AML-193 (cell line): ENCODE measurements at regions not wholly inside any gene's neighbourhood (a gene's known extent, or its start where the extent isn't known, plus 50 kb on each side); places are given as distances from the start of the nearest gene placed in this dataset.

ENCODE experiments used
- DNase-seq, 2 experiments: peaks; one replicate each; lab custom pipeline; 2025; lab: John Stamatoyannopoulos, UW

- no peak for DNase-seq
Observed at GRCh38 chr4:140316799-140317198, 56.6 kb upstream of the SCOC start.

GRCh38 chr4:140315970-140316369 is 57.5 kb upstream of the SCOC start:
- DNase-seq, result no peak

- no peak for DNase-seq
Observed at GRCh38 chr4:140315438-140315837, 58.0 kb upstream of the SCOC start.

DNA sequence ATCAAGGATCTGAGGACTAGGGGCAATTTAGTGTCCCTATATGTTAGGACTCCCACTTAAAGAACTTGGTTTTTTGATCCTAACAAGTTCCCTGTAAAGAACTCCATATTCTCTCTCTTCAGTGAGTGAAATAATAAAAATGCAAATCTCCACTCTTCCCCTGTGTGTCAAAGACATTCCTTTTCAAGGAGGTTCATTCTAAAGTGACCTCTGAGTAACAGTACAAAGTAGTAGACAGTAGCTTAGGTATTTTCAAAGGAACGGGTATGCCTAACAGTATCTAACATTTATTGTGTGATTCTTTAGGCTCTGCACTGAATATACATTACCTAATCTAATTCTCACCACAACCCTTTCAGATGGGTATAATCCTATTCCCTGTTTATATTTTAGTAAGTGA is 58.4 kb upstream of the SCOC start:
- no peak for DNase-seq

GRCh38 chr4:140312100-140312499 is 61.3 kb upstream of the SCOC start:
- no peak for DNase-seq

- no peak for DNase-seq
Observed at GRCh38 chr4:140311257-140311835, 62.1 kb upstream of the SCOC start.

DNA sequence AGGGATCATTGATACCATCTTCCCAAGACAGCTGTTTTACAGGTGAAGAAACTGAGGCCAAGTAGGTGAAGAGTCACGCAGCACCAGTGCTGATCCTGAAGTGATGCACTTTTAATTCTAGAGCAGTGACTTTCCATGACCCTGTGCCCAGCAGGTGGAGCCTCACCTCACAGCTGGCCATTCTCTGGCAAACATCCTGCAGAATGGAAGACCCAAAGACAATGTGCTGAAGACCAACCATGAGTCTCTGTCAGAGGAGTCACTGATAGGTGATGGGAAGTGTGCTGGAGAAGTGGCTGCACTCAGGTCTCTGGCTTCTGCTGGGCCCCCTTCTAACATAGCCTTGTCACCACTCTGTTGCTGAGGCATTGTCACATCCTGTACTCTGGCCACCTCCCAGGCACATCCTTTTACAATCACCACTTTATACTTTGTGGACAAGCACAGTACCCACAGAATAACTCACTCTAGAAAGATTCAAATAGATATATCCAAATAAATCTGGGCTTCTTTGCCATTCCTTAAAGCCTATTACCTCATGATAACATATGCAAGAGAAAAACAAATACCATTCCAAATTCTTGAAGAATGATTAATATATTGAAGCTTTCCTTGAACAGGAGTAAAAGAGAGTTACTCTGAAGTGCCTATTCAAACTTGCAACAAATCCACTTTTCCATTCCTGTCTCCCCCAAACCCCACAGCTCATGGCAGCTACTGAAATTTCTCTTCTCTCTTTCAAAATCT is 64.1 kb upstream of the SCOC start:
- no peak for DNase-seq

GRCh38 chr4:140308366-140309123 is 64.9 kb upstream of the SCOC start:
- DNase-seq, result no peak

DNA sequence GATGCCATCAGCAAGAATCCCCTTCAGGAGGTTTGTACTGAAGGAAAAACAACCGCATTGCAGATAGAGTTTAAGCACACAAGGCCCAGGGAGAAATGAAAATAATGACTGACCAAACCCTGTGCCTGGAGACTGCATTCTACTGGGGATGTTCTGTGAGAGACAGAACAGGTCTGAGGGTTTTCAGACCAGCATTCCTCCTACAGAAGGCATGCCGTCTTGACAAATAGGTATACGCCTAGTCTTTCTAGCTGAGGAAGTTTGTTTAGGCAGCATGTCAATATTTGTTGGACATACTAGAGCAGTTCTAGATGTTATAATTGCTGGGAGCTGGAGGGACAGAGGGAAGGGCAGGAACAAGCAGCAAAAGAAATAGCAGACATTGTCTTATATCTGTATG is 68.4 kb upstream of the SCOC start:
- no peak for DNase-seq

- no peak for DNase-seq
Observed at GRCh38 chr4:140304346-140304745, 69.1 kb upstream of the SCOC start.

GRCh38 chr4:140302151-140302859 is 71.1 kb upstream of the SCOC start:
- no peak for DNase-seq

GRCh38 chr4:140300271-140300970 is 73.0 kb upstream of the SCOC start:
- peak; percentile 12 to 22 for DNase-seq

DNA sequence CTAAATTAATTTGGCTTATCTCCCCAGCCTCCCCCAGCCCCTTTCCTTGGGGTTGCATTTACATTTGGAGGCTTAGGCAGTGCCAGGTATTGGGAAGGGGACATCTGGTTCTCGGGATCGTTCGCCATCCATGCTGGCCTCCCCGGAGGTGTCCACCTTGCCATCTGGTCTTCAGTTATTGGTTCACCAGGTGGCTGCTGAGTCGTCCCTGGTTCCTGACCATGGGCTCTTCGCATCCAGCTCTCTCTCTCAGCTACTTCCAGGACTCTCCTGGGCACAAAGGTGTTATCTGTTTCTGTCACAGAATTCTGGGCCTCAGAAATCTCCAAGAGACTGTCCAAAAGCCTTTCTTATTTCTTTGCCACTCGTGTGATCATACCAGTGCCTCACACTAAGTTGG is 75.4 kb upstream of the SCOC start:
- no peak for DNase-seq

GRCh38 chr4:140297221-140297570 is 76.2 kb upstream of the SCOC start:
- DNase-seq, result no peak

GRCh38 chr4:140296335-140297220 is 76.9 kb upstream of the SCOC start:
- DNase-seq, result no peak

DNA sequence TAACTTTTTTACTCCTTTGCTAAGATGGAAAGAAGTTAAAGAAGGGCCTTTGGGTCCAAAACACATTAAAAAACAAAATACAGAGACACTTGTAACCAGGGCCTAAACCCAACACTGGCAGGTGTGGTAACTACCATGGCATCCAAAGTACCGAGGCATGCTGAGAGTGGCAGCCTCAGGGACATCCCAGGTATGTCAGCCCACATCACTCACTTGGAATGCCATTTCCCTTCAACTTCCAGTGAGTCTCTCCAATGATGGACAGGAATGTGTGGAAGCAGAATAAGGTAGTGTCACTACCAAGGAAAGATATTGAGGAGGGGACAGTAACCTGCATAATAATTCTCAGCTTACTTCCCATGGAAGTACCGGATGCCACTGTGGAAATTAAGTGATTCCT is 79.5 kb upstream of the SCOC start:
- no peak for DNase-seq

DNA sequence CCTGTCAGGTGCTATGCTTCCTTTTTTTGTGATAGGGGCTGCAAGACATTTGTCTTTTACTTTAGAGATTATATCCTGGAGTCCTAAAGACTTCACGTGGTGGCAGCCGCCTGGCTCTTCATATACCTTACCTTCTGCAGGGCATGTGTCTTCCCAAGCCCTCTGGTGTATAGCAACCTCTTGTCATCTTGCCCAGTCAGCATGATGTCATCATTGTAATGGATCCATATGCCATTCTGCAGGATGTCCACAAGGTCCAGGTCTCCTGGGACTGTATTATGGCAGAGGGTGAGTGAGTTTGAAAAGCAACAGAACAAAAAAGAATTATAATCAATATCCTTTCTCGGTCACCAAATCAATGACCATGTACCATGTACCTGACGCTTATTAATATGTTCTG is 82.2 kb upstream of the SCOC start:
- DNase-seq, result no peak

DNA sequence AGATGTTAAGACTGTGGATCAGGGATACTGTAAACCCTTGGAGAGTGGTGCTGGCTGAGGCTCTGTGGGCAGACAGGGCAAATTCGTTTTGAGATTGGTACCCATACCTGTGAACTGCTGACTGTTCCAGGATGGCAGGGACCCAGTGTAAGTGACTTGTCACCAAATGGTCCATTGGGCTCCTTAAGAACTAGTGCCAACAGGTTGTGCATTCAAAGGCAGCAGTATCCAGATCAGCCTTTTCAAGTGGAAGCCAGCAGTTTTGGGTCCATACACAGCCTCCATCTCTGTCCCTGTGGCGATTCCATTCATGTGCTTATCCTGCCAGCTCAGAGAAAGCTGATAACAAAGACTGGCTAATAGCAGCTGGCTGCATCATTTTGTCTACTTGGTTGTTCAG is 84.0 kb upstream of the SCOC start:
- no peak for DNase-seq

GRCh38 chr4:140286456-140286855 is 87.0 kb upstream of the SCOC start:
- DNase-seq, result no peak

DNA sequence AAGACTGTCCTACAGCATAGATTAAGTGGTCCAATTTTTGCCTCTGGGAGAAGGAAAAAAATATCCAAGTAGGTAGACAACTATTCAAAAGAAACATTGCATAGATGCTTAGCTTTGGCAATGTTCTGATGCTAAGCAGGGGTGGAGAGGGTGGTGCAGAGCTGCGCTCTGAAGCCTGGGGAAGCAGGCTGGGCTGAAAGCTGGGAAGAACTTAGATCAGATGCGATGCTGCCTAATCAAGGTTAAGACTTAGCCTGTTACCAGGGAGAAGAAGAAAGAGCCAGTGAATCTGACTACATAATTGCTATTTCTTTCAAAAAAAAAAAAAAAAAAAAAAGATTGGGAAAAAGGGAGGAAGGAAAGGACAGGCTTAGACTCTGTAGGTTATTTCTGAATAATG is 89.0 kb upstream of the SCOC start:
- no peak for DNase-seq
